ENCODE measurements at regions not wholly inside any gene's neighbourhood (a gene's known extent, or its start where the extent isn't known, plus 50 kb on each side); places are given as distances from the start of the nearest gene placed in this dataset.

DNA sequence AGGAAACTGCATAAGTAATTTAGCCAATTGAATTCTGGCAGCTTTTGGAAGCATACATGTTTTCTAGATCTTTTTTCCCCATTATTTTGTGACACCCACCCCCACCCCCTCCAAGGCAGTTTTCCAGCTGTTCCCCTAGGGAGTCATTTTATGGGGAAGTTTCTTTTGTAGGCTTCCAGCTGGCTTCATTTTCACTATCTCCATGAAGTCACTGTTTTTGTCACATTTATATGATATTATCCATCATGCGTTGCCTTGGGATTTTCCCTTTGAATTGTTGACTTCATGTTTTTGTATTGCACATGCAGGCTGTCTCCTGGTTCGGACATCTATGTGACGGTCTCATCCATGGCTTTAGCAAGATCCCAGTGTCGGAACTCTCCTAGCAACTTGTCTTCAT, 233.6 kb upstream of the RGS6 start:
- TF ChIP-seq, protein P1, sequence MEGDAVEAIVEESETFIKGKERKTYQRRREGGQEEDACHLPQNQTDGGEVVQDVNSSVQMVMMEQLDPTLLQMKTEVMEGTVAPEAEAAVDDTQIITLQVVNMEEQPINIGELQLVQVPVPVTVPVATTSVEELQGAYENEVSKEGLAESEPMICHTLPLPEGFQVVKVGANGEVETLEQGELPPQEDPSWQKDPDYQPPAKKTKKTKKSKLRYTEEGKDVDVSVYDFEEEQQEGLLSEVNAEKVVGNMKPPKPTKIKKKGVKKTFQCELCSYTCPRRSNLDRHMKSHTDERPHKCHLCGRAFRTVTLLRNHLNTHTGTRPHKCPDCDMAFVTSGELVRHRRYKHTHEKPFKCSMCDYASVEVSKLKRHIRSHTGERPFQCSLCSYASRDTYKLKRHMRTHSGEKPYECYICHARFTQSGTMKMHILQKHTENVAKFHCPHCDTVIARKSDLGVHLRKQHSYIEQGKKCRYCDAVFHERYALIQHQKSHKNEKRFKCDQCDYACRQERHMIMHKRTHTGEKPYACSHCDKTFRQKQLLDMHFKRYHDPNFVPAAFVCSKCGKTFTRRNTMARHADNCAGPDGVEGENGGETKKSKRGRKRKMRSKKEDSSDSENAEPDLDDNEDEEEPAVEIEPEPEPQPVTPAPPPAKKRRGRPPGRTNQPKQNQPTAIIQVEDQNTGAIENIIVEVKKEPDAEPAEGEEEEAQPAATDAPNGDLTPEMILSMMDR (IDR thresholded peaks at IDR 0.05; ENCODE audit: low read depth, low read length, missing input control) = no peak
- TF ChIP-seq ATF3 (IDR thresholded peaks at IDR 0.05) (no peak), RXRA (IDR thresholded peaks at IDR 0.05) (no peak)
